SK-N-SH treated with all-trans-retinoic acid at 6 μM for 48 hours (cell line): ENCODE measurements at regions not wholly inside any gene's neighbourhood (a gene's known extent, or its start where the extent isn't known, plus 50 kb on each side); places are given as distances from the start of the nearest gene placed in this dataset.

Experiments used
- ARNTL ChIP-seq: fragments of 450-650 bp; formaldehyde crosslinking; IDR thresholded peaks from 2 replicates; pipeline ENCODE4 v1.5.0; 2020; ENCODE audit warnings: low read depth, mild to moderate bottlenecking, moderate library complexity, borderline replicate concordance
- BACH2 ChIP-seq: fragments of 250-450 bp; sonication (Bioruptor Pico); IDR thresholded peaks from 2 replicates; pipeline ENCODE4 v1.9.0; 2021; ENCODE audit warnings: mild to moderate bottlenecking, borderline replicate concordance
- CSDC2 ChIP-seq: fragments of 250-450 bp; sonication (Bioruptor Pico); IDR thresholded peaks from 2 replicates; pipeline ENCODE4 v1.5.0; 2020; ENCODE audit warnings: mild to moderate bottlenecking, moderate library complexity
- ESRRG ChIP-seq: fragments of 250-450 bp; sonication (Bioruptor Pico); IDR thresholded peaks from 2 replicates; pipeline ENCODE4 v1.6.1; 2021; ENCODE audit warnings: mild to moderate bottlenecking
- GLIS3 ChIP-seq: fragments of 250-450 bp; sonication (Bioruptor Pico); IDR thresholded peaks from 2 replicates; pipeline ENCODE4 v1.5.0; 2020; ENCODE audit warnings: mild to moderate bottlenecking, moderate library complexity
- ISL1 ChIP-seq: fragments of 250-450 bp; sonication (Bioruptor Pico); IDR thresholded peaks from 2 replicates; pipeline ENCODE4 v2.1.2; 2022; ENCODE audit warnings: mild to moderate bottlenecking, moderate library complexity
- TCF4 ChIP-seq: fragments of 250-450 bp; sonication (Bioruptor Pico); IDR thresholded peaks from 2 replicates; pipeline ENCODE4 v1.8.0; 2021; ENCODE audit warnings: mild to moderate bottlenecking, moderate library complexity, borderline replicate concordance
- TOX ChIP-seq: fragments of 250-450 bp; sonication (Bioruptor Pico); IDR thresholded peaks from 2 replicates; pipeline ENCODE4 v1.8.0; 2021; ENCODE audit warnings: mild to moderate bottlenecking, moderate library complexity, borderline replicate concordance
- ZC3H10 ChIP-seq: fragments of 250-450 bp; sonication (Bioruptor Pico); IDR thresholded peaks from 2 replicates; pipeline ENCODE4 v1.5.1; 2021; ENCODE audit warnings: mild to moderate bottlenecking, moderate library complexity
- ZFP3 ChIP-seq: fragments of 250-450 bp; sonication (Bioruptor Pico); IDR thresholded peaks from 2 replicates; pipeline ENCODE4 v1.5.0; 2020; ENCODE audit warnings: mild to moderate bottlenecking, moderate library complexity
- TF ChIP-seq, protein P1 (sequence below): fragments of 250-450 bp; sonication (Bioruptor Pico); IDR thresholded peaks from 2 replicates; pipeline ENCODE4 v1.8.0; 2020; ENCODE audit warnings: mild to moderate bottlenecking, moderate library complexity, borderline replicate concordance
- TF ChIP-seq, protein P2 (sequence below): fragments of 250-450 bp; sonication (Bioruptor Pico); IDR thresholded peaks from 2 replicates; pipeline ENCODE4 v1.5.1; 2020; ENCODE audit warnings: low read depth, mild to moderate bottlenecking, moderate library complexity
- TF ChIP-seq, protein P3 (sequence below): fragments of 250-450 bp; sonication (Bioruptor Pico); IDR thresholded peaks from 2 replicates; pipeline ENCODE4 v1.5.0; 2020; ENCODE audit warnings: mild to moderate bottlenecking, moderate library complexity
- TF ChIP-seq, protein P4 (sequence below): fragments of 250-450 bp; sonication (Bioruptor Pico); IDR thresholded peaks from 2 replicates; pipeline ENCODE4 v1.8.0; 2021; ENCODE audit warnings: low read depth, mild to moderate bottlenecking, moderate library complexity, borderline replicate concordance

DNA sequence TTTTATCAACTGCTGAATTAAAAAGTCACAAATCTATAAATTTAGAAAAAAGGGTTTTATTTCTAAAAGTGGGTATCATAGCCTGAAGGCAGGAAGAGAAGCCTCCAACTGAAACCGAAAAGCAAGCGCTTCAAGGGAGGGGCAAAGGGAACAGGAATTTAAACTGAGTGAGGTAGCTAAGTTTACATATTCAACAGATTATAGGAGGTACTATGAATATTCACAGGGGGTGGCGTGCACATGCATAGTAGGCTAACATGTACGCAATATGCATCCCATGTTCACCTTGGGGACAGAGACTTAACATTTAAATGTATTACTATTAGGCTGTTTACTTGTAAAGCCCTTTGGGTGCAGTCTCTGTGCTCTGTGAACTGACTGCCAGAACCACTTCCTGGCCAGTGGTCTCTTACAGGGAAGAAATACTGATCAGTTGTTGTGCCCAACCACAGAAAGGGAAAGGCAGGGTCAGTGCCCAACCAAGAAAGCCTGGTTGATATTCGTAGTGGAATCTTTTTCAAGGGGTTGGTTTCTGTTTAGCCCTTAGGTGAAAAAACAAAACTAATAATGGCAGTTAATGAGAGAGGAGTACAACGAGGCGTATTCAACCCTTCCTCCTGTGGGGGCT, 168.7 kb upstream of the GALNTL6 start:
- TF ChIP-seq, protein P1, sequence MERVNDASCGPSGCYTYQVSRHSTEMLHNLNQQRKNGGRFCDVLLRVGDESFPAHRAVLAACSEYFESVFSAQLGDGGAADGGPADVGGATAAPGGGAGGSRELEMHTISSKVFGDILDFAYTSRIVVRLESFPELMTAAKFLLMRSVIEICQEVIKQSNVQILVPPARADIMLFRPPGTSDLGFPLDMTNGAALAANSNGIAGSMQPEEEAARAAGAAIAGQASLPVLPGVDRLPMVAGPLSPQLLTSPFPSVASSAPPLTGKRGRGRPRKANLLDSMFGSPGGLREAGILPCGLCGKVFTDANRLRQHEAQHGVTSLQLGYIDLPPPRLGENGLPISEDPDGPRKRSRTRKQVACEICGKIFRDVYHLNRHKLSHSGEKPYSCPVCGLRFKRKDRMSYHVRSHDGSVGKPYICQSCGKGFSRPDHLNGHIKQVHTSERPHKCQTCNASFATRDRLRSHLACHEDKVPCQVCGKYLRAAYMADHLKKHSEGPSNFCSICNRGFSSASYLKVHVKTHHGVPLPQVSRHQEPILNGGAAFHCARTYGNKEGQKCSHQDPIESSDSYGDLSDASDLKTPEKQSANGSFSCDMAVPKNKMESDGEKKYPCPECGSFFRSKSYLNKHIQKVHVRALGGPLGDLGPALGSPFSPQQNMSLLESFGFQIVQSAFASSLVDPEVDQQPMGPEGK (CRISPR knock-in tag), result no peak
- TF ChIP-seq TCF4 (CRISPR knock-in tag) (no peak), ARNTL (CRISPR knock-in tag) (no peak), ZFP3 (CRISPR knock-in tag) (no peak), TOX (CRISPR knock-in tag) (no peak), BACH2 (no peak), ISL1 (CRISPR knock-in tag) (no peak), CSDC2 (CRISPR knock-in tag) (no peak), GLIS3 (CRISPR knock-in tag) (no peak), ESRRG (CRISPR knock-in tag) (no peak), ZC3H10 (CRISPR knock-in tag) (no peak)
- TF ChIP-seq, protein P2, sequence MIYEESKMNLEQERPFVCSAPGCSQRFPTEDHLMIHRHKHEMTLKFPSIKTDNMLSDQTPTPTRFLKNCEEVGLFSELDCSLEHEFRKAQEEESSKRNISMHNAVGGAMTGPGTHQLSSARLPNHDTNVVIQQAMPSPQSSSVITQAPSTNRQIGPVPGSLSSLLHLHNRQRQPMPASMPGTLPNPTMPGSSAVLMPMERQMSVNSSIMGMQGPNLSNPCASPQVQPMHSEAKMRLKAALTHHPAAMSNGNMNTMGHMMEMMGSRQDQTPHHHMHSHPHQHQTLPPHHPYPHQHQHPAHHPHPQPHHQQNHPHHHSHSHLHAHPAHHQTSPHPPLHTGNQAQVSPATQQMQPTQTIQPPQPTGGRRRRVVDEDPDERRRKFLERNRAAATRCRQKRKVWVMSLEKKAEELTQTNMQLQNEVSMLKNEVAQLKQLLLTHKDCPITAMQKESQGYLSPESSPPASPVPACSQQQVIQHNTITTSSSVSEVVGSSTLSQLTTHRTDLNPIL (CRISPR knock-in tag), result no peak
- TF ChIP-seq, protein P3, sequence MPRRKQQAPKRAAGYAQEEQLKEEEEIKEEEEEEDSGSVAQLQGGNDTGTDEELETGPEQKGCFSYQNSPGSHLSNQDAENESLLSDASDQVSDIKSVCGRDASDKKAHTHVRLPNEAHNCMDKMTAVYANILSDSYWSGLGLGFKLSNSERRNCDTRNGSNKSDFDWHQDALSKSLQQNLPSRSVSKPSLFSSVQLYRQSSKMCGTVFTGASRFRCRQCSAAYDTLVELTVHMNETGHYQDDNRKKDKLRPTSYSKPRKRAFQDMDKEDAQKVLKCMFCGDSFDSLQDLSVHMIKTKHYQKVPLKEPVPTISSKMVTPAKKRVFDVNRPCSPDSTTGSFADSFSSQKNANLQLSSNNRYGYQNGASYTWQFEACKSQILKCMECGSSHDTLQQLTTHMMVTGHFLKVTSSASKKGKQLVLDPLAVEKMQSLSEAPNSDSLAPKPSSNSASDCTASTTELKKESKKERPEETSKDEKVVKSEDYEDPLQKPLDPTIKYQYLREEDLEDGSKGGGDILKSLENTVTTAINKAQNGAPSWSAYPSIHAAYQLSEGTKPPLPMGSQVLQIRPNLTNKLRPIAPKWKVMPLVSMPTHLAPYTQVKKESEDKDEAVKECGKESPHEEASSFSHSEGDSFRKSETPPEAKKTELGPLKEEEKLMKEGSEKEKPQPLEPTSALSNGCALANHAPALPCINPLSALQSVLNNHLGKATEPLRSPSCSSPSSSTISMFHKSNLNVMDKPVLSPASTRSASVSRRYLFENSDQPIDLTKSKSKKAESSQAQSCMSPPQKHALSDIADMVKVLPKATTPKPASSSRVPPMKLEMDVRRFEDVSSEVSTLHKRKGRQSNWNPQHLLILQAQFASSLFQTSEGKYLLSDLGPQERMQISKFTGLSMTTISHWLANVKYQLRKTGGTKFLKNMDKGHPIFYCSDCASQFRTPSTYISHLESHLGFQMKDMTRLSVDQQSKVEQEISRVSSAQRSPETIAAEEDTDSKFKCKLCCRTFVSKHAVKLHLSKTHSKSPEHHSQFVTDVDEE, result no peak
- TF ChIP-seq, protein P4, sequence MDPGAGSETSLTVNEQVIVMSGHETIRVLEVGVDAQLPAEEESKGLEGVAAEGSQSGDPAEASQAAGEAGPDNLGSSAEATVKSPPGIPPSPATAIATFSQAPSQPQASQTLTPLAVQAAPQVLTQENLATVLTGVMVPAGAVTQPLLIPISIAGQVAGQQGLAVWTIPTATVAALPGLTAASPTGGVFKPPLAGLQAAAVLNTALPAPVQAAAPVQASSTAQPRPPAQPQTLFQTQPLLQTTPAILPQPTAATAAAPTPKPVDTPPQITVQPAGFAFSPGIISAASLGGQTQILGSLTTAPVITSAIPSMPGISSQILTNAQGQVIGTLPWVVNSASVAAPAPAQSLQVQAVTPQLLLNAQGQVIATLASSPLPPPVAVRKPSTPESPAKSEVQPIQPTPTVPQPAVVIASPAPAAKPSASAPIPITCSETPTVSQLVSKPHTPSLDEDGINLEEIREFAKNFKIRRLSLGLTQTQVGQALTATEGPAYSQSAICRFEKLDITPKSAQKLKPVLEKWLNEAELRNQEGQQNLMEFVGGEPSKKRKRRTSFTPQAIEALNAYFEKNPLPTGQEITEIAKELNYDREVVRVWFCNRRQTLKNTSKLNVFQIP (CRISPR knock-in tag), result no peak
